ENCODE measurements at regions not wholly inside any gene's neighbourhood (a gene's known extent, or its start where the extent isn't known, plus 50 kb on each side); places are given as distances from the start of the nearest gene placed in this dataset.

DNA sequence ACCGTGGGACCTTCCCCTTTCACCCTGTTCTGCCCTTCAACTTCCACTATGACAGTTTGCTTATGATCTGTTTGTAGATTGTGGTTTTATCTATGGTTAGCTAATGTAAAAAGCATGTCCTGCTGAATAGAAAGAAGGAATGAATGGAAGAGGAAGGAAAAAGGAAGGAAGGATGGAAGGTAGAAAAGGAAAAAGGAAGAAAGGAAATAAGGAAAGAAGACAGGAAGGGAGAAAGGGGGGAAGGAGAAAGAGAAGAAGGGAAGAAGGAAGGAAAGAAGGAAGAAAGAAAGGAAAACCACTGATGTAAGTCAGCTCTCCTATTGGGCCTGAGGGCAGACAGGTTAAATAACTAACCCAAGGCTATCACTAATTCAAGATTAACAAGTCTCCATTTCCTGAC, 319.1 kb upstream of the KLF3 start:
- TF ChIP-seq GATA2 (IDR thresholded peaks at IDR 0.05; ENCODE audit: low read depth, low read length) (no peak), GATA3 (IDR thresholded peaks at IDR 0.05; ENCODE audit: low read depth, low read length) (no peak)

Data from SH-SY5Y (cell line).